ENCODE measurements at regions not wholly inside any gene's neighbourhood (a gene's known extent, or its start where the extent isn't known, plus 50 kb on each side); places are given as distances from the start of the nearest gene placed in this dataset.

GRCh38 chr13:38042771-38043170 is 173.2 kb upstream of the TRPC4 start:
- H3K4me1 Mint-ChIP-seq, result no peaks in the 10 kb centered on the region
- H3K27me3 Mint-ChIP-seq, result peaks cover 0 to 1% (median 0%) of the 10 kb centered on the region in 5 donors
- no peak overlapping the region for H3K27ac Mint-ChIP-seq
- POLR2A ChIA-PET, result no interaction called here
- ATAC-seq (no peak), DNase-seq (no peak)
- H3K9me3 Mint-ChIP-seq, result peaks cover 11 to 41% (median 22%) of the 10 kb centered on the region in 9 donors
- no peak overlapping the region for H3K4me3 Mint-ChIP-seq
- H3K36me3 Mint-ChIP-seq, result peaks cover 0 to 18% (median 9%) of the 10 kb centered on the region in 3 donors

GRCh38 chr13:38024431-38024830 is 154.9 kb upstream of the TRPC4 start:
- no peak overlapping the region for H3K4me3 Mint-ChIP-seq
- H3K27ac Mint-ChIP-seq, result no peak overlapping the region
- peaks cover 0 to 22% (median 0%) of the 10 kb centered on the region in 3 donors for H3K36me3 Mint-ChIP-seq
- no peak for DNase-seq
- H3K4me1 Mint-ChIP-seq, result no peaks in the 10 kb centered on the region
- peaks cover 15 to 53% (median 44%) of the 10 kb centered on the region in 9 donors for H3K9me3 Mint-ChIP-seq
- no peak for ATAC-seq
- H3K27me3 Mint-ChIP-seq, result no peaks in the 10 kb centered on the region
- POLR2A ChIA-PET, result no interaction called here

- peaks cover 20 to 56% (median 48%) of the 10 kb centered on the region in 9 donors for H3K9me3 Mint-ChIP-seq
- DNase-seq, result no peak
- H3K27ac Mint-ChIP-seq, result no peak overlapping the region
- H3K27me3 Mint-ChIP-seq, result no peaks in the 10 kb centered on the region
- H3K4me1 Mint-ChIP-seq, result no peaks in the 10 kb centered on the region
- ATAC-seq, result no peak
- H3K36me3 Mint-ChIP-seq, result peaks cover 0 to 21% (median 0%) of the 10 kb centered on the region in 3 donors
- H3K4me3 Mint-ChIP-seq, result no peak overlapping the region
- POLR2A ChIA-PET, result no interaction called here
Measured at GRCh38 chr13:38017320-38017719, 147.7 kb upstream of the TRPC4 start.

GRCh38 chr13:38013676-38014075 is 144.1 kb upstream of the TRPC4 start:
- Mint-ChIP-seq H3K4me3 (no peak overlapping the region), H3K4me1 (no peaks in the 10 kb centered on the region), H3K27me3 (no peaks in the 10 kb centered on the region), H3K27ac (no peak overlapping the region), H3K9me3 (peaks cover 0 to 28% (median 20%) of the 10 kb centered on the region in 9 donors), H3K36me3 (no peaks in the 10 kb centered on the region)
- POLR2A ChIA-PET, result no interaction called here
- ATAC-seq (no peak), DNase-seq (no peak)

GRCh38 chr13:38012096-38012495 is 142.5 kb upstream of the TRPC4 start:
- no peaks in the 10 kb centered on the region for H3K27me3 Mint-ChIP-seq
- H3K4me3 Mint-ChIP-seq, result no peak overlapping the region
- no peaks in the 10 kb centered on the region for H3K36me3 Mint-ChIP-seq
- DNase-seq (no peak), ATAC-seq (no peak)
- H3K27ac Mint-ChIP-seq, result no peak overlapping the region
- no peaks in the 10 kb centered on the region for H3K4me1 Mint-ChIP-seq
- H3K9me3 Mint-ChIP-seq, result peaks cover 0 to 20% (median 6%) of the 10 kb centered on the region in 9 donors
- POLR2A ChIA-PET, result no interaction called here

GRCh38 chr13:38008636-38009035 is 139.1 kb upstream of the TRPC4 start:
- H3K27me3 Mint-ChIP-seq, result no peaks in the 10 kb centered on the region
- DNase-seq, result no peak
- H3K27ac Mint-ChIP-seq, result no peak overlapping the region
- no peaks in the 10 kb centered on the region for H3K4me1 Mint-ChIP-seq
- POLR2A ChIA-PET, result no interaction called here
- peaks cover 0 to 16% (median 2%) of the 10 kb centered on the region in 9 donors for H3K9me3 Mint-ChIP-seq
- no peak for ATAC-seq
- H3K4me3 Mint-ChIP-seq, result no peak overlapping the region
- no peaks in the 10 kb centered on the region for H3K36me3 Mint-ChIP-seq

- Mint-ChIP-seq H3K4me3 (no peak overlapping the region), H3K27ac (no peak overlapping the region), H3K9me3 (peaks cover 0 to 16% (median 0%) of the 10 kb centered on the region in 9 donors), H3K4me1 (no peaks in the 10 kb centered on the region), H3K27me3 (no peaks in the 10 kb centered on the region), H3K36me3 (no peaks in the 10 kb centered on the region)
- POLR2A ChIA-PET, result no interaction called here
- ATAC-seq (no peak), DNase-seq (no peak)
Measured at GRCh38 chr13:38002606-38003005, 133.0 kb upstream of the TRPC4 start.

GRCh38 chr13:37997641-37998040 is 128.1 kb upstream of the TRPC4 start:
- Mint-ChIP-seq H3K27me3 (no peaks in the 10 kb centered on the region), H3K36me3 (no peaks in the 10 kb centered on the region), H3K27ac (no peak overlapping the region), H3K4me1 (no peaks in the 10 kb centered on the region), H3K4me3 (no peak overlapping the region), H3K9me3 (peaks cover 0 to 10% (median 0%) of the 10 kb centered on the region in 9 donors)
- no peak for DNase-seq
- ATAC-seq, result no peak
- POLR2A ChIA-PET, result no interaction called here

- DNase-seq (no peak), ATAC-seq (no peak)
- no peak overlapping the region for H3K27ac Mint-ChIP-seq
- H3K27me3 Mint-ChIP-seq, result no peaks in the 10 kb centered on the region
- peaks cover 0 to 19% (median 0%) of the 10 kb centered on the region in 9 donors for H3K9me3 Mint-ChIP-seq
- H3K4me3 Mint-ChIP-seq, result no peak overlapping the region
- H3K4me1 Mint-ChIP-seq, result no peaks in the 10 kb centered on the region
- no peaks in the 10 kb centered on the region for H3K36me3 Mint-ChIP-seq
- POLR2A ChIA-PET, result no interaction called here
Measured at GRCh38 chr13:37995092-37995491, 125.5 kb upstream of the TRPC4 start.

- no peaks in the 10 kb centered on the region for H3K4me1 Mint-ChIP-seq
- no peaks in the 10 kb centered on the region for H3K36me3 Mint-ChIP-seq
- ATAC-seq, result no peak
- H3K27me3 Mint-ChIP-seq, result no peaks in the 10 kb centered on the region
- no peak for DNase-seq
- no peak overlapping the region for H3K4me3 Mint-ChIP-seq
- H3K9me3 Mint-ChIP-seq, result peaks cover 0 to 9% (median 2%) of the 10 kb centered on the region in 9 donors
- POLR2A ChIA-PET, result no interaction called here
- H3K27ac Mint-ChIP-seq, result no peak overlapping the region
Measured at GRCh38 chr13:37986811-37987210, 117.2 kb upstream of the TRPC4 start.

- H3K4me1 Mint-ChIP-seq, result no peaks in the 10 kb centered on the region
- H3K9me3 Mint-ChIP-seq, result peaks cover 0 to 2% (median 0%) of the 10 kb centered on the region in 9 donors
- H3K36me3 Mint-ChIP-seq, result no peaks in the 10 kb centered on the region
- H3K4me3 Mint-ChIP-seq, result no peak overlapping the region
- no peak overlapping the region for H3K27ac Mint-ChIP-seq
- no peak for DNase-seq
- H3K27me3 Mint-ChIP-seq, result no peaks in the 10 kb centered on the region
- POLR2A ChIA-PET, result no interaction called here
- no peak for ATAC-seq
Measured at GRCh38 chr13:37985281-37985680, 115.7 kb upstream of the TRPC4 start.

- H3K4me3 Mint-ChIP-seq, result no peak overlapping the region
- peaks cover 0 to 2% (median 0%) of the 10 kb centered on the region in 9 donors for H3K9me3 Mint-ChIP-seq
- H3K36me3 Mint-ChIP-seq, result no peaks in the 10 kb centered on the region
- no peak overlapping the region for H3K27ac Mint-ChIP-seq
- POLR2A ChIA-PET, result no interaction called here
- no peak for DNase-seq
- ATAC-seq, result no peak
- no peaks in the 10 kb centered on the region for H3K4me1 Mint-ChIP-seq
- H3K27me3 Mint-ChIP-seq, result no peaks in the 10 kb centered on the region
Measured at GRCh38 chr13:37984357-37984756, 114.8 kb upstream of the TRPC4 start.

- DNase-seq, result no peak
- Mint-ChIP-seq H3K4me3 (no peak overlapping the region), H3K9me3 (peaks cover 0 to 4% (median 0%) of the 10 kb centered on the region in 9 donors), H3K27ac (no peak overlapping the region), H3K4me1 (no peaks in the 10 kb centered on the region), H3K27me3 (no peaks in the 10 kb centered on the region), H3K36me3 (no peaks in the 10 kb centered on the region)
- POLR2A ChIA-PET, result no interaction called here
- no peak for ATAC-seq
Measured at GRCh38 chr13:37981932-37982331, 112.4 kb upstream of the TRPC4 start.

- Mint-ChIP-seq H3K36me3 (no peaks in the 10 kb centered on the region), H3K4me1 (no peaks in the 10 kb centered on the region), H3K27me3 (peaks cover 0 to 4% (median 0%) of the 10 kb centered on the region in 5 donors), H3K27ac (no peak overlapping the region), H3K4me3 (no peak overlapping the region), H3K9me3 (peaks cover 0 to 4% (median 0%) of the 10 kb centered on the region in 9 donors)
- POLR2A ChIA-PET, result no interaction called here
- ATAC-seq, result no peak
- DNase-seq, result no peak
Measured at GRCh38 chr13:37978680-37979079, 109.1 kb upstream of the TRPC4 start.
